NCI-H1092 (cell line): ENCODE measurements at regions not wholly inside any gene's neighbourhood (a gene's known extent, or its start where the extent isn't known, plus 50 kb on each side); places are given as distances from the start of the nearest gene placed in this dataset.
"Not testable (repeated sequence)": the region's sequence is repeated elsewhere in the genome, so short reads cannot be mapped to it uniquely, and the experiment has no call there.

Experiments
- DNase-seq: peaks from one replicate; lab custom pipeline; 2025; lab: John Stamatoyannopoulos, UW

DNA sequence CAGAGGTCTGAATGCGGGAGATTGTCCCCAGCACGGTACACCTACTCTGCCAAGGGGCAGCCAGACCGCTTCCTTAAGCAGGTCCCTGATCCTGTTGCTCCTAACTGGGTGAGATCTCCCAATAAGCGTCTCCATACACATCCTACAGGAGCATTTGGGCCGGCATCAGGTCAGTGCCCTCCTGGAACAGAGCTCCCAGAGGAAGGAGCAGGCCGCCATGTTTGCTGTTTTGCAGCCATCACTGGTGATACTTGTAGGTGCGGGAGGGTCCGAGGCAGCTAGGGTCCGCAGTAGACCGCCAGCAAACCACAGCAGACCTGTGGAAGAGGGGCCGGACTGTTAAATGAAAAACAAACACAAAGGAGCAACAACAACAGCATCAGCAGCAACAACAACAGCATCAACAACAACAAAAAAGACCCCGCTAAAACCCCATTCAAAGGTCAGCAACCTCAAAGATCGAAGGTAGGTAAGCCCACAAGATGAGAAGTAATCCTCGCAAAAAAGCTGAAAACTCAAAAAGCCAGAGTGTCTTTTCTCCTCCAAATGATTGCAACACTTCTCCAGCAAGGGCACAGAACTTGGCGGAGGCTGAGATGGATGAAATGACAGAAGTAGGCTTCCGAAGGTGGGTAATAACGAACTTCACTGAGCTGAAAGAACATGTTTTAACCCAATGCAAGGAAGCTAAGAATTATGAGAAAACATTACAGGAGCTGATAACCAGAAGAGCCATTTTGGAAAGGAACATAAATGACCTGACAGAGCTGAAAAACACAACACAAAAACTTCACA lies 79.0 kb upstream of the CDH7 start:
- no peak for DNase-seq

DNA sequence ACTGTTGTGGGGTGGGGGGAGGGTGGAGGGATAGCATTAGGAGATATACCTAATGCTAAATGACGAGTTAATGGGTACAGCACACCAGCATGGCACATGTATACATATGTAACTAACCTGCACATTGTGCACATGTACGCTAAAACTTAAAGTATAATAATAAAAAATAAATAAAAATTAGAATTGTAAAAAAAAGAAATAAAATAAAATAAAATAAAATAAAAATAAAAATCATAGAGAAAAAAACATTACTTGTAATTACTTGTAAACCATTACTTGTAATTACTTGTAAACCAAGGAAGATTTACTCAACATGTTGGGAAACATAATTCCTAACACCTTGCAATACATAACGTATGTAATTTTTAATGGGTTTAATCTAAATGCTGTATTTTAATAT lies 80.7 kb upstream of the CDH7 start:
- DNase-seq = not testable (repeated sequence)

DNA sequence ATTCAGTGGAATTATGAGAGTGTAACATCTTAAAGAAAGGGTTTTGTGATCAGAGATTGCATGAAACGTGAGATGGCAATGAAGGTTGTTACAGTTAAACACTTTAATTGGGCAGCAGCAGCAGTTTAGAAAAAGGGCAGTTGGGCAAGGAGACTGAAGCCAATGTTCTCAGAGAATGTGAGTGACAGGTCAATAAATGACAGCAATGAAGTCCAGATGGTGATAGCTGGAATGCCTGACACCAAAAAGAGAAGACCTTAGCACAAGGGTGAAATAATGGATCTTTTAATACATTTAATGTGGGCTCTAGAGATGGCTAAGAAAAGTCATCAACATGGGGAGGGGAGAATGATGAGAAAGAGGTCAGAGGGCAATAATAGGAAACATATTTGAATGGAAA lies 89.4 kb upstream of the CDH7 start:
- DNase-seq = no peak

DNA sequence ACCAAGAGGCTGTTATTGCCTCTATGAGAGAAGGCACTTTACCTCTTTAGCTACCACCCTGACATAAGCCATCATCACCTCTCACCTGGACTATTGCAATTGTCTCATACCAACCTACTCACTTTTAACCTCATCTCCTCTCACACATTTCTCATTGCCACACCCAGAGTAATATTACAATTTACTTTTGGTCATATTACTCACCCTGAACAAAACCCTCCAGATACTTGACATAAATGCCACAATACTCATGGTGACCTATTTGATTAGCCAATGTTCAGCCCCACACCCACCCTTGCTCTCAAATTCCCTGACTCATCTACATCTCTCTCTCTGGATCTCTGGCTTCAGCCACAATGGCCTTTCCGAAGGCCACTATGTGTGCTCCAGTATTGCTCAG lies 90.9 kb upstream of the CDH7 start:
- no peak for DNase-seq

DNA sequence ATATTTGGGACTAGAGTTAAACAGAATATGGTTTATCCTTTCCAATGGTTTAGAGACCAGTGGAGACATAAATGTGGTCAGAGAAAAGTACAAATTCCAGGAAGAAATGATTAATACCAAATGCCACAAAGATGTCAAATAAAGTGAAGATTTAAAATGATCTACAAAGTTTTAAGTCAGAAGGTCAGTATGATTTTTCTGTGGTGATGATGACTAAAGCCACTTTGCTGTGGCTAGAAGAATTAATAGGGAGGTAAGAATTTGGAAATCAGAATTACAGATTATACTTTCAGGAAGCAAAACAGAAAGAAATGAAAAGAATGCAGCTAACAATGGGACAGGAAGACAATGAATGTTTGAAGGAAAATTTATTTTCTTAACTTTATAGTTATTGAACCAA lies 91.5 kb upstream of the CDH7 start:
- no peak for DNase-seq

DNA sequence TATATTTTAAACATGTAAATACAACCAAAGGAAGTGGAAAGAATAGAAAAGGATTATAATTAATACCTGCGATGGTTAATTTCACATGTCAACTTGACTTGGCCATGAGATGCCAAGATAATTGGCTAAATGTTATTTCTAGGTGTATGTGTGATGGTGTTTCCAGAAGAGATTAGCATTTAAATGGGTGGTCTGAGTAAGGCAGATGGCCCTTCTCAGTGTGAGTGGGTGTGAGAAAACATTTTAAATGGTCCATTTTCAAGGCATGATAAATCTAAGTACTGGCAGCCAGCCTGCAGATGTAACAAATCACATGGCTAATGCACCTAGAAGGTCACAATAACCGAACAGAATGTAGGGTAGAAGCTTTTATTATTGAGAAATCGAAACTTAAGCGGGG lies 99.6 kb upstream of the CDH7 start:
- no peak for DNase-seq

DNA sequence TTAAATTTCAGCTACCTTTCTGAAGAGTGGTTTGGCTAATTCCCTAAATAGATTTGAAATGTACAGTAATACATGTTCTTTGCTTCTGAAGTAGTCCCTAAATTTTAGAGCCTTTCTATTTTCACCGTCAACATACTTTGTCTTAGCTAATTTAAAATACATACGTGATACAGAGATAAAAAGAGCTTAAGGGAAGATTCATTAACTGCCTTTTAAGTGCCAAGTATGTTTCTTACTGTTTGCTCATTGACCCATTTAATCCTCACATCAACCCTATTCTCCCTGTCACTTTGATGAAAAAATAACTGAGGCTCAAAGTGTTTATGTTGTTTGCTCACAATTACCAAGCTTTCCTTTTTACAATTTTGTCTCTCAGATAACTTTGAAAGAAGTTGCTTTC lies 118.6 kb upstream of the CDH7 start:
- DNase-seq = no peak

DNA sequence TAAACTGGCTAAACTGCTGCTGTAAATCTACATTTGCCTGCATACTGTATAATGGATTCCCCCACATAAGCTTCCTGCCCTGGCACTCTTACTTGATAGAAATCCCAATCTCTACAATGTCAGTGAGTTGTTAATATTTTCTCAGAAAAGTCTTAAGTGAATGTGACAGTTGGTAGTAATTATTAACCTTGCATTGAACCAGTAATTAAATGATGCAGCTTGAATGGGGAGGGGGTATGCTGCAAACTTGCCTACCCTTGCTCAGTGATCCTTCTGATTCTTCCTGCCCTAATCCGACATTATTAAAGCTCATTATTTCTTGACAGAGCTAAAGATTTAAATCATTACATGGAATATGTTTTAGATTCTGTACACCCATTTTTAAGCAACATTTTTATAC lies 119.0 kb upstream of the CDH7 start:
- DNase-seq = no peak

DNA sequence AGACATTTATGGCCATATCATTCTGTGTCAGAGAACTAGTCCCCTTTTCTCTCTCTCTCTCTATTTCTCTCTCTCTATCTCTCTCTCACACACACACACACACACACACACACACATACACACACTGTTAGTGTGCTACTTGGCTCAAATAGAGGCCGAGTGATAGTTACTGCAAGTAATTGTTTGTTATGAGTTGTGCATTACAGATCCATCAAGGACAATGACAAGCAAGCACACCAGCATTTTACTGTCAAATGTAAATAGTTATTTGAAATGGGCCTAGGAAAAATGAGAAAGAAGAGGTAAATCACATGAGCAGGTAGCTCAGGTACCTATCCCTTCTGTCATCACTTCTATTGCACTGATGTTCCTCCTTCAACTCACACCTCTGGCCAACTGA lies 122.4 kb upstream of the CDH7 start:
- DNase-seq = no peak

DNA sequence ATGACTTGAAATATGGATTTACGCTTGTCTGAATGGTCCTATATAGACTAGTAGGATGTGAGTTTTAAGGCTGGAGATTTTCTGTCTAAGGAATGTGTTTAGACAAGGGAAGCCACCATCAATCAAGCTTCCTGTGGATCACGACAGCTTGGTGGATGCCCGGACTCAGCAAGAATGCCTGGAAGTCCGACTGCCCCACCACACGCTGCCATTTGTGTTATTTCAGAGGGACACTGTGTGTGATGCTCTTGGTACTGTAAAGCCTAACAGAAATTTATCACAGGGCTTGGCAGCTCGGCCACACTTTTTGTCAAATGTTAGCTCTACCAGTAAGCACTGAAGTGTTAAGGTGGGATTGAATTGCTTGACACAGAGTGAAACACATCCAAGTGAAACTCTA lies 127.1 kb upstream of the CDH7 start:
- DNase-seq = no peak

DNA sequence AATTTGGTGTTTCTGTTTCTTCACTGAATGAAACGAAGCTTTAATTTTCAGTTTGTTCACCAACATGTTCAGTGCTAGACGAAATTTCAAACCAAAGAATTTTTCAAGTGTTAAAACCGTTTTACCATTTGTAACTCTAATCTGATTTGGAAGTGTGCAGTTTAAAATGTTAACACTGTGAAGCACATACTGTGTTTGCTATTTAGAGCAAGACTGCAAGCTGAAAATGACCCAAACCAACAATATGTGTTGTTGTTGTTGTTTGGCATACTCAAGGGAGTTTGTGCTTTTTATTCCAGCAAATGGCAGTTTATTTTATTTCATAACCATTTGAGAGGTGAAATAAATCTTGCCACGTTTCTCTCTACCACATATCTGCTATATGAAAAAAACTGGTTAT lies 128.4 kb upstream of the CDH7 start:
- DNase-seq = no peak

DNA sequence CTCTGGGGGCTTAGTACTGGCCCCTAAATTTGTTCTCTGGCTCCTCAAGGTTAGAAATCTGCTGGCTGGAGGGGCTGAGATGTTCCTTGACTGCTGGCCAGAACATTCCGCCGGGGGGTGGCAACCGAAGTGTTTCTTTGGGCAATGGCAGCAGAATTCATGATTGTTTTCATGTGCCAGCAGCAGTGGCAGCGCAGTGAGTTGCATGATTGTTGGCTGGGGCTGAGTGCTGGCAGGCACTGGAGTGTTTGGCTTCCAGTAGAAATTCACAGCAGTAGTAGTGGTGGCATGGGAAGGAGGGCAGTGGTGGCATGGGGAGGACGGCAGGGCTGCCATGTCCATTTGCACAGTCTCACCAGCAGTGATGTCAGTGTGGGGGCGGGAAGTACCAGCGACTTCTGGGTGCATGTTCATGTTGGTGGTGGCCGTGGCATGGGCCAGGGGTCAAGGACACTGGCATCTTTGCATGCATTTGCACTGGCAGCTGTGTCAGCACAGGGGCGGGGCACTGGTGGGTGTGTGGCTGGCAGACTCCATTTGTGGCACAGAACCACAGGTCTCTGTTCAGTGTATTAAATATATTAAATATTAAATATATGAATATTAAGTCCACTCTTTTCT lies 130.6 kb upstream of the CDH7 start:
- no peak for DNase-seq

DNA sequence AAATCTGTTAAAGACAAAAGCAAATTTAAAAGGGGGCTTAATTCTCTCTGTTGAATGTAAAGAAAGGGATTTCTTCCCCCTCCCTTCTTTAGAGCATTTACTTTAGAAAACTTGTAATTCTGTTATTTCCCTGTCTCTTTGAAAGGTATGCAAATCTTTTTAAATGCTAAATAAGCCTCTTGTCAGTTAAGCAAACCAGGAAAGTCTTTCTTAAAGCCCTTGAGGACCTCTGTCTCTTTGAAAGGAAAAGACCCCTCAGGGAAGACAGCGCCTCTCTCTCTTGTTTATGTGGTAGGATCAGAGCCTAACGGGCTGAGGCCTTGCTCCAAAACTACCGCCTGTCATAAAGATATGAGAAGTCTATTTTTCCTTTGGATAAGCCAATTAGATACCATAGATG lies 139.9 kb upstream of the CDH7 start:
- no peak for DNase-seq

DNA sequence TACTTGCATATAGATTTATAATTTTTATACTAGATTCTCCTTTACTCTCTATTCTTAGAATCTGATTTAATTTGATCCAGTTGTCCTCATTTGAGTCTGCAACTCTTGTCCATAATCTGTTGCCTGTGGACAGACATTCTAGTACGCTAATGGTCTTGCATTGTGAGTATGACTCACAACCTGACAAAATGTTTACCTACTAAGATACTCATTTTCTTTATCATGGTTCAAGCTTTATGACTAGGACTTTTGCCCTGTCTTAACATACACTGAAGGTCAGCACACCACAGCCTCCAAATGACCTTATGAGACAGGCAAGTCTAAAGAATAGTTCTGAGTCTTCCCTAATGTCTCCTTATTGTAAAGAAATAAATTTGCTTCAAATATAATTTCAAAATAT lies 142.3 kb upstream of the CDH7 start:
- no peak for DNase-seq

DNA sequence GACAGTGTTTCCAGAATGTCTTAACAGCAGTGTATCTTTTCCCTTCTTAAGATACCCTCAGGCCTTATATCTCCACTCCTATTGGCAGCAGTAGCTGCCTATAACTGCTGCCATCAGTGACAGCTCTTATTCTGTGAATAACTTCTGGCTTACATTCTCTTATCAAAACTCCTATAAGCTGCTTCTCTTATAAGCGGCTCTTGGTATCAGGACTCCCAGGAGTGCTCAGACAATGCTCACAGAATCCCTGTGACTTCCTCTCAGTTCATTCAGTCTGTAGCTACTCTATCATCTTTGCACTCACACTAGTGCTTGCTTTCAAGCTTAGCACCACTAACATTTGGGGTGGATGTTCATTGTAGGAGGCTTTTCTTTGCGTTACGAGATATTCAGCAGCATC lies 143.7 kb upstream of the CDH7 start:
- DNase-seq = no peak

DNA sequence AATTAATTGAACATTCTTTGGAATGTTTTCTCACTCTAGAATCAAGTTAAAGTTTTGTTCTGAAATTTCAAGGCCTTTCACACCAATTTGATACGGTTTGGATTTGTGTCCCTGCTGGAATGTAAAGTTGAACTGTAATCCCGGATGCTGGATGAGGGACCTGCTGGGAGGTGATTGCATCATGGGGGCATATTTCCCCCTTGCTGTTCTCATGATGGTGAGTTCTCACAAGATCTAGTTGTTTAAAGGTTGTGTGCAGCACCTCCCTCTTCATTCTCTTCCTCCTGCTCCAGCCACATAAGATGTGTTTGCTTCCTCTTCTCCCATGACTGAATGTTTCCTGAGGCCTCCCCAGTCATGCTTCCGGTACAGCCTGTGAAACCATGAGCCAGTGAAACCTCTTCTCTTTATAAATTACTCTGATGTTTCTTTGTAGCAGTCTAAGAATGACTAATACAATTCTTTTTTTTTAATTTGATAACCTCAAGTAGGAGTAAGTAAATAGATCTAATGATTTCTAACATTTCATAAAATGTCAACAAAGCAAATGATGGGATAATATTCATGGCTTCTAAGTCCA lies 144.2 kb upstream of the CDH7 start:
- no peak for DNase-seq

DNA sequence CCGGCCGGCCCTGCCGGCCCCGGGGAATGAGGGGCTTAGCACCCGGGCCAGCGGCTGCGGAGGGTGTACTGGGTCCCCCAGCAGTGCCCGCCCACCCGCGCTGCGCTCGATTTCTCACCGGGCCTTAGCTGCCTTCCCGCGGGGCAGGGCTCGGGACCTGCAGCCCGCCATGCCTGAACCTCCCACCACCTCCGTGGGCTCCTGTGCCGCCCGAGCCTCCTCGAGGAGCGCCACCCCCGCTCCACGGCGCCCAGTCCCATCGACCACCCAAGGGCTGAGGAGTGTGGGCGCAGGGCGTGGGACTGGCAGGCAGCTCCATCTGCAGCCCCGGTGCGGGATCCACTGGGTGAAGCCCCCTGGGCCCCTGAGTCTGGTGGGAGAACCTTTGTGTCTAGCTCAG lies 145.5 kb upstream of the CDH7 start:
- not testable (repeated sequence) for DNase-seq

DNA sequence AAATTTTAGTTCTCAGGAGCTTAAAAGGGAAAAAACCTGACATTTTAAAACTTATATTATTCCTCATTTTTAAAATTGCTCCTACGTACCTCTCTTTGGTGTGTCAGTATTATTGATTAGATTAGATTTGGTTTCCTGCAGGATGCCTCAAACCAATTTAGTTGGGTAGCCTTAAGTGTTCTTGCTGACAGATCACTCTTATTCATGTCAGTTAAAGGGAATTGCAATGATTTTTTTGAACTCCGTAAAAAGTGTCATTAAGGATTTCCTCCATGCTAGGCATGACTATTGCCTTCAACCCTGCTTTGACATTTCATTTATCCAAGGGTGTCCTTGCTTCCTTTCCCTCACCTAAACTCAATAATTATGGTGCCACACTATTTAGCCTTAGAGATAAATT lies 149.0 kb upstream of the CDH7 start:
- DNase-seq = no peak

DNA sequence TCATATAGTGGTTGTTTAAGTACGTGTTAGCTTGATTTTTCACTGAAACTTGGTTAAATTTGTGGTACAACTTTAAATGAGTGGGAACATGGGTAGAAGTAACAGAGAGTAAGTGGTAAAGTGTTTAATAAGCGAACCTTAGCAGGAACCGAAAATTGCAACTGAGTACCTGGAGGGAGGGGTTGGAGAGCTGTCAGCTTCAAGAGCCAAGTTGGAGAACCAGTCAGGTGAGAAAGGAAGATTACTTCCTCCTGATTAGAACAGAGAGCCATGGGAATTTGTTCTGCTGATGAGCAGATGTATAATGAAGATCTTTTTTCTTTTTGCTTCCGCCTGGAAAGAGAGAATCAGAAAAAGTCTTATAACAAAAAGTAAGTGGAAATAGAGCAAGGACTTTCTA lies 158.4 kb upstream of the CDH7 start:
- DNase-seq = no peak

DNA sequence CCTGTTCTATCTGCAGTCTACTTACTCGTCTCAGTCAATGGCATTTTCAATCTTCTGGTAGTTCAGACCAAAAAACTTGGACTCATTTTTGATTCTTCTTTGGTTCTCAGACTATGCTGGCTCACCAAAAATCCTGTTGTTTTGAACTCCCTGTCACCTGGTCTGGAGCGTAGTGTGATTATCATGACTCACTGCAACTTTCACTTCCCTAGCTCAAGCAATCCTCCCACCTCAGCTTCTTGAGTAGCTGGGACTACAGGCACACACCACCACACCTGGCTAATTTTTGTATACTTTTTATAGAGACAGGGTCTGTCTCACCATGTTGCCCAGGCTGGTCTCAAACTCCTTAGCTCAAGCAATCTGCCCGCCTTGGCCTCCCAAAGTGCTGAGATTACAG lies 163.3 kb upstream of the CDH7 start:
- DNase-seq = no peak

DNA sequence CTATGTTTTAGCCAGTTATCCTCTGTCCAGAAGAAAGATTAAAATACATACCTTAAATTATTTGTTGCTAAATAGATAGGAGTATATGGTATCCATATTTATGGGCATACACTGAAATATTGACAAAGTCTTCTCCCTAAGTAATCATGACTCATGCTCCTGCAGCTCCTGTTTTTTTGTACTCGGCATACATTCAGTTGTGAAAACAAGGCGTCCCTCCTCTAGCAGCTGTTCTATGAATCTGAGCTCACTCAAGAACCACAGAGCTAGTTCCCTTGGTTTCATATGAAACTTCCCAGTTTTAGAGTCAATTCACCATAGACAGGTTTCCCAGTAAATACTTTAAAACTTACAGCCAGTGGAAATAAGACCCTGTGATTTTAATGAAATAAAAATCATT lies 168.7 kb upstream of the CDH7 start:
- not testable (repeated sequence) for DNase-seq

DNA sequence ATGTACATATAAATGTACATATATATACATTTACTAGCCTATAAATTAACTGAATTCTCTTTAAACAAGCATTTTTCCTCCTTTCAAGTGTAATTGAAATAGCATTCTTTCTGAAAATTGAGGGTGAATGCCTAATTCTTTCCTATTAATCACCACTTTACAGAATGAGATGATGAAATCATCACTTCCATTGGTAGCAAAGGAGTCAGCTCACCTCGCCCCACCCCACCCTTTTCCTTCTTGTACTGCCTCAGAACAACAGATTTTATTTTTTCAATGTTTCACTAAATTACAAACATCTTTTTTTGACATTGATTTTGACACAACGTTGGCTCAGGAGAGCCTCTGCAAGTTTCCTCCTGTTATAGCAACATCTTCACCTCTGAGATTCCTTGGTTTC lies 181.9 kb upstream of the CDH7 start:
- no peak for DNase-seq

DNA sequence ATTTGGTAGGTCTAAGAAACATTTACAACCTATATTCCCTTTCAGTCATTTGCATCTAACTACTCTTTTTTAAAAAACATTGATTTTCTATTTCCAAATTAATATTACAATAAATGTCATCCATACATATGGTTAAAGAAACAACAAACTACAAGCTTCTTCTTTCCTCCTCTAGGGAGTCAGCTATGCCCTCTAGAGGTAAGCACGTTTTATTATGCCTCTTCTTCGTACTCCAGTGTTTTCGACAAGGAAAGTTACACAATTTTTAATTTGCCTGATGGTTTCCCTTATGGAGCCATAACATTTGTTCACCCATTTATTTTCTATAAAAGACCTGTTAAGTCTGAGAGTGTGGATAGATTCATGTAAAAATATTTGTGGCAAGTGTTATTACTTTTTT lies 183.4 kb upstream of the CDH7 start:
- peak; percentile 26 for DNase-seq

DNA sequence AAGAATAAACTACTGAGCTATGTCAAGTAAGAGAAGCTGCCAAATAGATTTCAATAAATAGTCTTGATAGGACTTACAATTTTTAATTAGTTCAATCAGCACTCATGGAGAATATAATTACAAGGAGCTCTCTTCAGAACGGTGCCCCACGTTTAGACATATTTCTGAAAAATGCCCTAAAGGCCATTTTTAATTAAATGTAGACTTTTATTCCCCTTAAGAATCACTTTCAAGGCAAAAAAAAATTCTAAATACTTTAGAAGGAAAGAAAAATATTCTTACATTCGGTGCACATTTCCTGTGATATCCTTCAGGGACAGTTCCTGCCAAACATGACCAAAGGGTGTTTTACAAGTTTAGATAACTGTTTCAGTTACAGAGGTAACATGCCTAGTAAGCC lies 202.5 kb upstream of the CDH7 start:
- DNase-seq = no peak
